ENCODE measurements at regions not wholly inside any gene's neighbourhood (a gene's known extent, or its start where the extent isn't known, plus 50 kb on each side); places are given as distances from the start of the nearest gene placed in this dataset.

DNA sequence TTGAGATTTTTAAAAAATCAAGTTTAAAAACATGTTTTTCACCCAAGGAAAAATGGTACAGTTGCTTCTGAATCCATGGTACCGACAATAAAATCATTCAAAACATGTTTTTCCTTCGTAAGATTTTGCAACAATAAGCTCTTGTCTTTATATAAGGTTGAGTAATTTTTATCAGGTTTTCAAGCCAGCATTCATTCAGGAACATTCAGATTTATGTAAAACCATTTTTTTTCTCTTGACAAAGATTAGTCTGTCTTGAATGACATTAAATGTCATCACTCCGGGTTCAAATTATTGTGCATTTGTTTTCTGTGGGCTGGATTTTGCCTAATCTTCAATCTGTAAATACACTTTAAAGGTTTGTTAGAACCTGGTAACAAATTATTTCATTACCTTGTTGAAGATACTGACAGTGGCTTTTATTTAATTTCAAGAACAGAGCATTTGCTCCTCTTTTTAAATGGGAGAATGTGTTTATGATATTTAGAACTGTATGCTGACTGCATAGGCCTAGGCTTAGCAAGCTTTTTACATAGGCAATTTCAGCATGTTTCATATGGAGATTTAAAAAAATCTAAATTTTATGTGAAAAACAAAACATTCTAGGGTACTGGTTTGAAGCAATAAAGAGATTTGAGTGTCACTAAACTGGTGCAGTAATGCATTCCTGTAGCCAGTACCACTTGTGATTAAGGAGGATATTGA, 336.4 kb upstream of the HAND2 start:
- Histone ChIP-seq H3K14ac (ENCODE audit: insufficient read length) (no peak overlapping the region), H3K36me3 (ENCODE audit: control insufficient read depth in 2 of 4, insufficient read depth in 4 of 4, low read length in 3 of 4) (no peaks in the 10 kb centered on the region), H2AK5ac (ENCODE audit: low read depth, low read length) (no peak overlapping the region), H3K23me2 (ENCODE audit: low read depth, low read length) (no peaks in the 10 kb centered on the region), H3K9me3 (ENCODE audit: insufficient read depth in 2 of 2, low read depth in 1 of 2, low read length in 1 of 2) (peaks cover 0 to 3% of the 10 kb centered on the region in 2 experiments; a peak in 1 of 4 replicates), H4K91ac (replicated peaks; ENCODE audit: insufficient read length, low read length) (no peak overlapping the region), H3K4me1 (replicated peaks in 1 of 4; ENCODE audit: control insufficient read depth in 3 of 4, insufficient read depth in 4 of 4, low read length in 3 of 4) (no peaks in the 10 kb centered on the region), H2AFZ (ENCODE audit: low read length) (no peak overlapping the region), H3K27me3 (replicated peaks in 1 of 4; ENCODE audit: control insufficient read depth in 3 of 4, extremely low read depth in 1 of 4, insufficient read depth in 3 of 4, low read length in 3 of 4) (no peaks in the 10 kb centered on the region), H2BK15ac (ENCODE audit: low read length) (no peak overlapping the region), H3K18ac (ENCODE audit: extremely low read depth, low read length) (no peak overlapping the region), H3K4ac (replicated peaks; ENCODE audit: insufficient read length, low read depth, low read length) (no peak overlapping the region), H2BK5ac (ENCODE audit: low read depth, low read length) (no peak overlapping the region), H3K4me2 (ENCODE audit: insufficient read depth in 1 of 2, low read depth in 2 of 2, low read length in 2 of 2) (no peak overlapping the region), H4K20me1 (replicated peaks in 1 of 2; ENCODE audit: control insufficient read depth in 1 of 2, insufficient read depth in 2 of 2, low read length in 2 of 2) (no peaks in the 10 kb centered on the region), H3K27ac (ENCODE audit: low read depth, low read length) (no peak overlapping the region), H4K5ac (ENCODE audit: insufficient read length, low read depth, low read length) (no peak overlapping the region), H3K79me1 (ENCODE audit: low read depth, low read length) (no peaks in the 10 kb centered on the region), H3K79me2 (ENCODE audit: control insufficient read depth in 1 of 2, insufficient read depth in 2 of 2, low read length in 2 of 2) (no peaks in the 10 kb centered on the region), H2BK120ac (replicated peaks; ENCODE audit: low read depth, low read length) (no peak overlapping the region), H2BK20ac (ENCODE audit: low read length) (no peak overlapping the region), H3K23ac (ENCODE audit: insufficient read length) (no peak overlapping the region), H3K56ac (replicated peaks; ENCODE audit: insufficient read length, low read depth, low read length) (no peak overlapping the region), H3K9ac (replicated peaks in 1 of 4; ENCODE audit: extremely low read depth in 1 of 4, low read depth in 3 of 4, low read length in 3 of 4) (no peak overlapping the region), H2BK12ac (ENCODE audit: low read depth, low read length) (no peak overlapping the region), H4K8ac (ENCODE audit: extremely low read depth, insufficient read depth, low read length) (no peak overlapping the region), H3K4me3 (ENCODE audit: extremely low read depth in 1 of 4, insufficient read depth in 2 of 4, low read depth in 3 of 4, low read length in 4 of 4) (no peak overlapping the region)
- CTCF ChIA-PET (ENCODE audit: partially characterized antibody), result no interaction called here
- POLR2A ChIA-PET (ENCODE audit: partially characterized antibody), result no interaction called here
- DNase-seq (ENCODE audit: low read depth in 1 of 2, low spot score in 2 of 2) (no peak), FAIRE-seq (no peak)
- WGBS, 2 experiments (ENCODE audit: extremely low coverage in 1 of 2, insufficient coverage in 1 of 2, insufficient read length in 1 of 2, insufficient replicate concordance in 2 of 2, low coverage in 1 of 2, low lambda C conversion rate in 2 of 2, missing lambda C conversion rate in 1 of 2), result 95% methylated on average over 3 of the region's 3 CpGs; no CpG with 5 or more reads in 1 of the 2 experiments
- TF ChIP-seq BRCA1 (IDR thresholded peaks at IDR 0.05; ENCODE audit: low read depth, low read length) (no peak), BCL11A (IDR thresholded peaks at IDR 0.05; ENCODE audit: low read depth in 2 of 2, low read length in 2 of 2) (no peak), SP4 (IDR thresholded peaks at IDR 0.05; ENCODE audit: low read length) (no peak), CHD1 (IDR thresholded peaks at IDR 0.05; ENCODE audit: low read depth, low read length) (no peak), EGR1 (IDR thresholded peaks at IDR 0.05; ENCODE audit: borderline replicate concordance, low read depth, low read length) (no peak), TBP (IDR thresholded peaks at IDR 0.05; ENCODE audit: low read depth, low read length) (no peak), EZH2 (IDR thresholded peaks at IDR 0.05; ENCODE audit: low read depth, low read length, severe bottlenecking) (no peak), SP1 (IDR thresholded peaks at IDR 0.05; ENCODE audit: low read depth, low read length) (no peak), TAF1 (IDR thresholded peaks at IDR 0.05; ENCODE audit: low read depth, low read length) (no peak), NRF1 (IDR thresholded peaks at IDR 0.05; ENCODE audit: low read depth, low read length) (no peak), CREB1 (IDR thresholded peaks at IDR 0.05) (no peak), CBX8 (IDR thresholded peaks at IDR 0.05; ENCODE audit: borderline replicate concordance, low read depth, low read length) (no peak), RBBP5 (IDR thresholded peaks at IDR 0.05; ENCODE audit: borderline replicate concordance, low read depth, low read length) (no peak), SAP30 (IDR thresholded peaks at IDR 0.05; ENCODE audit: insufficient read depth, insufficient replicate concordance, low read length) (no peak)
- TF ChIP-seq, protein P1, sequence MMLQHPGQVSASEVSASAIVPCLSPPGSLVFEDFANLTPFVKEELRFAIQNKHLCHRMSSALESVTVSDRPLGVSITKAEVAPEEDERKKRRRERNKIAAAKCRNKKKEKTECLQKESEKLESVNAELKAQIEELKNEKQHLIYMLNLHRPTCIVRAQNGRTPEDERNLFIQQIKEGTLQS (IDR thresholded peaks at IDR 0.05; ENCODE audit: insufficient read depth, low read depth, low read length), result no peak
